ENCODE measurements at regions not wholly inside any gene's neighbourhood (a gene's known extent, or its start where the extent isn't known, plus 50 kb on each side); places are given as distances from the start of the nearest gene placed in this dataset.

- TF ChIP-seq ZFX (IDR thresholded peaks at IDR 0.05): no peak
- TF ChIP-seq CTCF (conservative IDR thresholded peaks at IDR 0.05): no peak
- no peak overlapping the region for H3K27ac ChIP-seq
These were observed 178.4 kb downstream of the MBOAT1 start for GRCh38 chr6:20033697-20034407.

- no peak for TF ChIP-seq CTCF (conservative IDR thresholded peaks at IDR 0.05)
- no peak for TF ChIP-seq ZFX (IDR thresholded peaks at IDR 0.05)
- H3K27ac ChIP-seq: no peak overlapping the region
These were observed 177.9 kb downstream of the MBOAT1 start for GRCh38 chr6:20034408-20034769.

- TF ChIP-seq ZFX (IDR thresholded peaks at IDR 0.05) (no peak), CTCF (conservative IDR thresholded peaks at IDR 0.05) (no peak)
These were observed 176.1 kb downstream of the MBOAT1 start for GRCh38 chr6:20036141-20036677.

GRCh38 chr6:20038410-20039204 lies 173.7 kb downstream of the MBOAT1 start:
- no peak overlapping the region for H3K27ac ChIP-seq
- no peak for TF ChIP-seq ZFX (IDR thresholded peaks at IDR 0.05)
- TF ChIP-seq CTCF (conservative IDR thresholded peaks at IDR 0.05): no peak

More at GRCh38 chr6:20036141-20036677, 176.1 kb downstream of the MBOAT1 start:
- no peak overlapping the region for H3K27ac ChIP-seq

GRCh38 chr6:20044883-20045282 lies 167.4 kb downstream of the MBOAT1 start:
- TF ChIP-seq CTCF (conservative IDR thresholded peaks at IDR 0.05) (no peak), ZFX (IDR thresholded peaks at IDR 0.05) (no peak)
- no peak overlapping the region for H3K27ac ChIP-seq

Measured in C4-2B (cell line).